Mucosa of descending colon (tissue), 3 donors: ENCODE measurements at regions not wholly inside any gene's neighbourhood (a gene's known extent, or its start where the extent isn't known, plus 50 kb on each side); places are given as distances from the start of the nearest gene placed in this dataset.

ENCODE experiments used
- ATAC-seq: fragments of 200-7000 bp; cut with Tn5 transposase; one replicate; pipeline ENCODE4 v1.9.1; 2020; ENCODE audit warnings: mild to moderate bottlenecking, moderate library complexity
- DNase-seq, 3 donors: peaks; one replicate each; pipeline ENCODE4 v3.0.0-alpha.2; 2020
- H3K36me3 ChIP-seq: fragments of 200-600 bp; one replicate; pipeline ENCODE4 v1.8.0; 2021; ENCODE audit warnings: low read depth, mild to moderate bottlenecking
- H3K4me1 ChIP-seq: fragments of 200-600 bp; one replicate; pipeline ENCODE4 v1.8.0; 2021; ENCODE audit warnings: low read depth, mild to moderate bottlenecking
- H3K4me3 ChIP-seq: fragments of 200-600 bp; one replicate; pipeline ENCODE4 v1.8.0; 2021; ENCODE audit warnings: mild to moderate bottlenecking
- H3K9me3 ChIP-seq: fragments of 200-600 bp; one replicate; pipeline ENCODE4 v1.8.0; 2021; ENCODE audit warnings: mild to moderate bottlenecking
- intact Hi-C, 2 donors: fragments of 100-400 bp; cut with DNase I in 1 of 2; cut with micrococcal nuclease in 1 of 2; formaldehyde crosslinking; loops; one replicate each; pipeline versions ENCODE4 v1.11.0 to v1.11.1; 2022; cut with DNase I, micrococcal nuclease
- TF ChIP-seq, protein P1 (sequence below): fragments of 200-600 bp; IDR thresholded peaks from one replicate; pipeline ENCODE4 v1.8.0; 2022; ENCODE audit warnings: antibody characterized with exemption, mild to moderate bottlenecking
- donor health status: DM: no; HTN: no; CAD: no; lungs with moderate emphysema.
- donor health status: DM: no; HTN: no; CAD: no.
- donor health status: DM: no; HTN: yes; CAD: no.

DNA sequence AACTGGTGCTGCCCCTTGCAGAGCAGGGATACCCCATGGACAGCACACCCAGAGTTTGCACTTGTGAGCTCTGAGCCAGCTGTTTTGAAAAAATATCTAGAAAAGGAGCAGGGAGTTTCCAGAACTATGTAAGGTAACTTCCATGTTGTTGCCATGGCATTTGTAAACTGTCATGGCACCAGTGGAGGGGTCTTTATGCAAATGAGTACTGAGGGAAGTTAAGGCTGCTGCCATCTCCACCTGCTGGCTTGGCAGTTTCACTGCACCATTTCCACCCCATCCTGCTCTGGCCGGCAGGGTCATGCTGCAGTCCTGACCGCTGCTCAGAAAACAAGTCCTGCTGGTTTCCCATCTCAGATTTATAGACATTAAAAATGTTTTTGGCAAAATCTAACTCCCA lies 52.3 kb upstream of the SNTG2 start:
- DNase-seq (no peak), ATAC-seq (no peak)
- intact Hi-C loops, result no loop called here
- Histone ChIP-seq H3K36me3 (no peaks in the 10 kb centered on the region), H3K9me3 (peaks cover 10% of the 10 kb centered on the region), H3K4me3 (no peak overlapping the region), H3K4me1 (peaks cover 2% of the 10 kb centered on the region)
- TF ChIP-seq, protein P1, sequence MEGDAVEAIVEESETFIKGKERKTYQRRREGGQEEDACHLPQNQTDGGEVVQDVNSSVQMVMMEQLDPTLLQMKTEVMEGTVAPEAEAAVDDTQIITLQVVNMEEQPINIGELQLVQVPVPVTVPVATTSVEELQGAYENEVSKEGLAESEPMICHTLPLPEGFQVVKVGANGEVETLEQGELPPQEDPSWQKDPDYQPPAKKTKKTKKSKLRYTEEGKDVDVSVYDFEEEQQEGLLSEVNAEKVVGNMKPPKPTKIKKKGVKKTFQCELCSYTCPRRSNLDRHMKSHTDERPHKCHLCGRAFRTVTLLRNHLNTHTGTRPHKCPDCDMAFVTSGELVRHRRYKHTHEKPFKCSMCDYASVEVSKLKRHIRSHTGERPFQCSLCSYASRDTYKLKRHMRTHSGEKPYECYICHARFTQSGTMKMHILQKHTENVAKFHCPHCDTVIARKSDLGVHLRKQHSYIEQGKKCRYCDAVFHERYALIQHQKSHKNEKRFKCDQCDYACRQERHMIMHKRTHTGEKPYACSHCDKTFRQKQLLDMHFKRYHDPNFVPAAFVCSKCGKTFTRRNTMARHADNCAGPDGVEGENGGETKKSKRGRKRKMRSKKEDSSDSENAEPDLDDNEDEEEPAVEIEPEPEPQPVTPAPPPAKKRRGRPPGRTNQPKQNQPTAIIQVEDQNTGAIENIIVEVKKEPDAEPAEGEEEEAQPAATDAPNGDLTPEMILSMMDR, result no peak

- H3K9me3 ChIP-seq, result peaks cover 10% of the 10 kb centered on the region
- DNase-seq (no peak), ATAC-seq (no peak)
- intact Hi-C loops, result no loop called here
- peaks cover 2% of the 10 kb centered on the region for H3K4me1 ChIP-seq
- no peak overlapping the region for H3K4me3 ChIP-seq
- TF ChIP-seq, protein P1, result no peak
- no peaks in the 10 kb centered on the region for H3K36me3 ChIP-seq
Observed at GRCh38 chr2:897091-897490, 53.6 kb upstream of the SNTG2 start.

DNA sequence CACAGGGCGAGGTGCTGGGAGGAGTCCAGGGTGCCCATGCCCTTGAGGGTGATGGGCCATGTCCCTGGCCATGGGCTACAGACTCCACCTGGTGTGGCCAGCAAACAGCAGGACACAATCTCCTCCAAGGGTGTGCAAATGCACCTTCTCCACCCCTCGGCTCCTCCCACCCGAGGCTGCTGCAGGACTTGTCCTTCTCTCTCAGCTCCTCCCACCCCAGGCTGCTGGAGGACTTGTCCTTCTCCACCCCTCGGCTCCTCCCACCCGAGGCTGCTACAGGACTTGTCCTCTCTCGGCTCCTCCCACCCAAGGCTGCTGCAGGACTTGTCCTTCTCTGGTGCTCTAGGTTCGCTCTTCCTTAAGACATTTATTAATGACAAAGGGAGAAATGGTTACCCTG lies 57.3 kb upstream of the SNTG2 start:
- TF ChIP-seq, protein P1, result no peak
- Histone ChIP-seq H3K4me3 (no peak overlapping the region), H3K9me3 (peaks cover 10% of the 10 kb centered on the region), H3K36me3 (no peaks in the 10 kb centered on the region), H3K4me1 (peaks cover 2% of the 10 kb centered on the region)
- ATAC-seq (peak; percentile 89), DNase-seq (peak in 2 of 3 donors; percentile 52 to 65)
- intact Hi-C loops, result no loop called here

DNA sequence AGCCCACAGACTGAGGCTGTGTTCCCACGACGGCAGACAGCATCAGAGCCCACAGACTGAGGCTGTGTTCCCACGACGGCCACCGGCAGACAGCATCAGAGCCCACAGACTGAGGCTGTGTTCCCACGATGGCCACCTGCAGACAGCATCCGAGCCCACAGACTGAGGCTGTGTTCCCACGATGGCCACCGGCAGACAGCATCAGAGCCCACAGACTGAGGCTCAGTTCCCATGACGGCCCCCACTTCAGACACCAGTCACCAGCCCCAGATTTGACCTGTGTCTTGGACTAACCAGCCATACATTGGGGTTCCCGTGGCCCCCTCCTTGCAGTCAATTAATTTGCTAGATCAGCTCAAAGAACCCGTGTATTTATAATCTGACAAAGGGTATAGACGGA lies 57.8 kb upstream of the SNTG2 start:
- Histone ChIP-seq H3K36me3 (no peaks in the 10 kb centered on the region), H3K9me3 (peaks cover 10% of the 10 kb centered on the region), H3K4me1 (peaks cover 2% of the 10 kb centered on the region), H3K4me3 (no peak overlapping the region)
- ATAC-seq (no peak), DNase-seq (no peak)
- intact Hi-C loops, result no loop called here
- TF ChIP-seq, protein P1, result no peak

- Histone ChIP-seq H3K9me3 (peaks cover 10% of the 10 kb centered on the region), H3K36me3 (no peaks in the 10 kb centered on the region), H3K4me1 (peaks cover 2% of the 10 kb centered on the region), H3K4me3 (no peak overlapping the region)
- no peak for ATAC-seq
- intact Hi-C loops, result no loop called here
- no peak for DNase-seq
- TF ChIP-seq, protein P1, result no peak
Observed at GRCh38 chr2:892401-892800, 58.2 kb upstream of the SNTG2 start.

- intact Hi-C loops, result no loop called here
- TF ChIP-seq, protein P1, result no peak
Observed at GRCh38 chr2:891734-892133, 58.9 kb upstream of the SNTG2 start.

More at GRCh38 chr2:891734-892133, 58.9 kb upstream of the SNTG2 start:
- H3K4me1 ChIP-seq, result peaks cover 2% of the 10 kb centered on the region
- no peaks in the 10 kb centered on the region for H3K36me3 ChIP-seq
- ATAC-seq (no peak), DNase-seq (no peak)
- H3K9me3 ChIP-seq, result peaks cover 3% of the 10 kb centered on the region
- no peak overlapping the region for H3K4me3 ChIP-seq
